ENCODE measurements at regions not wholly inside any gene's neighbourhood (a gene's known extent, or its start where the extent isn't known, plus 50 kb on each side); places are given as distances from the start of the nearest gene placed in this dataset.

DNA sequence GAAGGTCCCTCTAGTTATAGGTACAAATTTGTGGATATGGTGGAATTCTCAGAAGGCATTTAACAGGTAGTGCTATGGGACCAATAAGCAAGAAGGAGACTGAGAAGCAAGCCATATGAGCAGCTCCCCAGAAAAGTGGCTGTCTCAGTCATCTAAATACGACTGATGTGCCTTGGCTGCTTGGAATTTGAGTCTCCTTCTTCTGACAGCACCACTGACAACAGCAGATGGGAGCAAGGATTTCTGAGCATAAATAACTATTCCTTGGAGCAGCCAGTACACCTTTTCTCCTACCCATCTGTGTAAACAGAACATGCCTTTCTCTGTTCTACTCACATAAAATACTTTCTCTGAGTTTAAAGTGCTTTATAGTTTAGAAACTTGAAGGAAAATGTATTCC lies 196.2 kb downstream of the GABRG1 start:
- CTCF ChIA-PET = no interaction called here

More for the DNA sequence above, 196.2 kb downstream of the GABRG1 start:
- Histone ChIP-seq H3K79me1 (ENCODE audit: low read depth in 1 of 2, low read length in 2 of 2) (no peaks in the 10 kb centered on the region), H2BK20ac (ENCODE audit: low read depth, low read length) (no peak overlapping the region), H3K4me3 (ENCODE audit: insufficient read depth, low read depth, low read length) (no peak overlapping the region), H2AK9ac (replicated peaks; ENCODE audit: low read depth, low read length, poor library complexity) (no peak overlapping the region), H2BK15ac (ENCODE audit: low read depth, low read length) (no peak overlapping the region), H3K4ac (ENCODE audit: low read depth, low read length) (no peak overlapping the region), H3K56ac (ENCODE audit: extremely low read depth, insufficient read depth, low read length) (no peak overlapping the region), H3K14ac (replicated peaks; ENCODE audit: low read depth, low read length) (no peak overlapping the region), H3K9me1 (ENCODE audit: insufficient read depth, low read length) (no peaks in the 10 kb centered on the region), H3K23ac (ENCODE audit: low read depth, low read length) (no peak overlapping the region), H4K8ac (ENCODE audit: low read depth in 2 of 2, low read length in 2 of 2) (no peak overlapping the region), H3K4me1 (ENCODE audit: control insufficient read depth, insufficient read depth, low read length) (no peaks in the 10 kb centered on the region), H2BK5ac (ENCODE audit: low read depth, low read length, poor library complexity, severe bottlenecking) (no peak overlapping the region), H3K4me2 (ENCODE audit: low read depth, low read length) (no peak overlapping the region), H2AK5ac (ENCODE audit: low read depth, low read length) (no peak overlapping the region), H3K9ac (ENCODE audit: low read depth, low read length) (no peak overlapping the region), H4K91ac (ENCODE audit: insufficient read depth, low read depth, low read length) (no peak overlapping the region), H2BK120ac (ENCODE audit: low read depth, low read length) (no peak overlapping the region), H3K9me3 (ENCODE audit: control insufficient read depth, insufficient read depth, low read length) (0 out of 2 replicates have a peak, but pooled peaks cover 1% of the 10 kb centered on the region), H3K18ac (ENCODE audit: low read depth, low read length) (no peak overlapping the region), H2AFZ (replicated peaks; ENCODE audit: low read length, poor library complexity) (no peak overlapping the region), H4K20me1 (ENCODE audit: insufficient read depth, low read length) (no peaks in the 10 kb centered on the region), H3K27ac (ENCODE audit: insufficient read depth, low read length) (no peak overlapping the region), H4K5ac (ENCODE audit: low read depth, low read length) (no peak overlapping the region), H3K36me3 (ENCODE audit: control insufficient read depth, insufficient read depth, low read length) (no peaks in the 10 kb centered on the region), H3K27me3 (ENCODE audit: control insufficient read depth, insufficient read depth, low read length) (no peaks in the 10 kb centered on the region)
- WGBS, 2 experiments (ENCODE audit: extremely low coverage in 2 of 2, insufficient read length in 1 of 2) = no CpG with 5 or more reads among the region's 1 CpG
- TF ChIP-seq NFE2L2 (IDR thresholded peaks at IDR 0.05; ENCODE audit: low read depth, low read length) = no peak
- TF ChIP-seq RCOR1 (IDR thresholded peaks at IDR 0.05; ENCODE audit: insufficient replicate concordance, low read length) = no peak
- TF ChIP-seq RAD21 (IDR thresholded peaks at IDR 0.05; ENCODE audit: low read length) = no peak
- no peak for TF ChIP-seq FOS (IDR thresholded peaks at IDR 0.05; ENCODE audit: low read depth, low read length)
- TF ChIP-seq POLR2A (IDR thresholded peaks at IDR 0.05; ENCODE audit: low read depth, low read length) = no peak
- TF ChIP-seq, protein P1, sequence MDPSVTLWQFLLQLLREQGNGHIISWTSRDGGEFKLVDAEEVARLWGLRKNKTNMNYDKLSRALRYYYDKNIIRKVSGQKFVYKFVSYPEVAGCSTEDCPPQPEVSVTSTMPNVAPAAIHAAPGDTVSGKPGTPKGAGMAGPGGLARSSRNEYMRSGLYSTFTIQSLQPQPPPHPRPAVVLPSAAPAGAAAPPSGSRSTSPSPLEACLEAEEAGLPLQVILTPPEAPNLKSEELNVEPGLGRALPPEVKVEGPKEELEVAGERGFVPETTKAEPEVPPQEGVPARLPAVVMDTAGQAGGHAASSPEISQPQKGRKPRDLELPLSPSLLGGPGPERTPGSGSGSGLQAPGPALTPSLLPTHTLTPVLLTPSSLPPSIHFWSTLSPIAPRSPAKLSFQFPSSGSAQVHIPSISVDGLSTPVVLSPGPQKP (IDR thresholded peaks at IDR 0.05; ENCODE audit: borderline replicate concordance, low read depth, low read length) = no peak
- no peak for TF ChIP-seq SMC3 (IDR thresholded peaks at IDR 0.05; ENCODE audit: low read depth, low read length)
- TF ChIP-seq MAZ (IDR thresholded peaks at IDR 0.05; ENCODE audit: borderline replicate concordance, low read depth, low read length) = no peak
- TF ChIP-seq CEBPB (IDR thresholded peaks at IDR 0.05; ENCODE audit: low read depth, low read length) = no peak
- no peak for TF ChIP-seq MXI1 (IDR thresholded peaks at IDR 0.05; ENCODE audit: borderline replicate concordance, low read depth, low read length)
- TF ChIP-seq BHLHE40 (IDR thresholded peaks at IDR 0.05; ENCODE audit: low read depth, low read length) = no peak
- TF ChIP-seq CHD1 (IDR thresholded peaks at IDR 0.05; ENCODE audit: low read depth, low read length) = no peak
- TF ChIP-seq RFX5 (IDR thresholded peaks at IDR 0.05; ENCODE audit: low read depth, low read length) = no peak
- no TSS peak for BruUV-seq (replicated peaks)
- no peak for ATAC-seq (ENCODE audit: low read depth)
- intact Hi-C loops (cut with micrococcal nuclease) (no loop called here), in situ Hi-C loops (cut with MboI; ENCODE audit: low sequenced_read_pairs) (no loop called here), dilution Hi-C loops (cut with HindIII; ENCODE audit: low sequenced_read_pairs, unreplicated experiment) (no loop called here)
- POLR2A ChIA-PET (ENCODE audit: unreplicated experiment) = no interaction called here
- DNase-seq = no peak

All from IMR-90 (cell line).